Adrenal gland (tissue), 5 donors: ENCODE measurements at regions not wholly inside any gene's neighbourhood (a gene's known extent, or its start where the extent isn't known, plus 50 kb on each side); places are given as distances from the start of the nearest gene placed in this dataset.

Experiments used
- POLR2A ChIP-seq, 2 donors: fragments of 450-650 bp; IDR thresholded peaks; one replicate each; pipeline ENCODE4 v1.6.1; 2017; ENCODE audit warnings: antibody characterized with exemption in 2 of 2, mild to moderate bottlenecking in 2 of 2, moderate library complexity in 1 of 2
- TF ChIP-seq, protein P1 (sequence below), 6 experiments: fragments of 450-650 bp in 4 of 6; fragments of 200-600 bp in 2 of 6; sonication (generic) in 1 of 6; IDR thresholded peaks; 1 replicate in 5 of 6; 2 replicates in 1 of 6; pipeline versions ENCODE4 v1.5.1 to v1.8.0; 2016 to 2021; ENCODE audit warnings: antibody characterized with exemption in 6 of 6, mild to moderate bottlenecking in 2 of 6, moderate library complexity in 1 of 6
- donor health status: DM: no; HTN: no; CAD: no.

DNA sequence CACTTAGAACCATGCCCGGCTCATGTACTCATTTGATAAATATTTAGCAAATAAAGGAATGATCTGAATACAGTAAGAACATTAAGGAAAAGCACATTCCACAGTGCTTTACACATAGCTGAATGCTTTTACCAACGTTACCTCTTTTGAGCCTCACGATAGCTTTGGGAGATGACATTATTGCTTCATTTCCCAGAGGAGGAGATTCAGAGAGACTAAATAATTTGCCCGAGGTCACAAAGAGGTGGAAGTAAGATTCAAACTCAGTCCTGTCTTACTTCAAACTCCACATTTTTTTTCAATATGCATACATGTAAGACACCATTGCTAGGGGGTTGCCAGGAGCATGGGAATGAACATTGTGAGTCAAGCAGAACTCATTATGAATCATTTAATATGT, 538.5 kb downstream of the BCOR start:
- TF ChIP-seq, protein P1, sequence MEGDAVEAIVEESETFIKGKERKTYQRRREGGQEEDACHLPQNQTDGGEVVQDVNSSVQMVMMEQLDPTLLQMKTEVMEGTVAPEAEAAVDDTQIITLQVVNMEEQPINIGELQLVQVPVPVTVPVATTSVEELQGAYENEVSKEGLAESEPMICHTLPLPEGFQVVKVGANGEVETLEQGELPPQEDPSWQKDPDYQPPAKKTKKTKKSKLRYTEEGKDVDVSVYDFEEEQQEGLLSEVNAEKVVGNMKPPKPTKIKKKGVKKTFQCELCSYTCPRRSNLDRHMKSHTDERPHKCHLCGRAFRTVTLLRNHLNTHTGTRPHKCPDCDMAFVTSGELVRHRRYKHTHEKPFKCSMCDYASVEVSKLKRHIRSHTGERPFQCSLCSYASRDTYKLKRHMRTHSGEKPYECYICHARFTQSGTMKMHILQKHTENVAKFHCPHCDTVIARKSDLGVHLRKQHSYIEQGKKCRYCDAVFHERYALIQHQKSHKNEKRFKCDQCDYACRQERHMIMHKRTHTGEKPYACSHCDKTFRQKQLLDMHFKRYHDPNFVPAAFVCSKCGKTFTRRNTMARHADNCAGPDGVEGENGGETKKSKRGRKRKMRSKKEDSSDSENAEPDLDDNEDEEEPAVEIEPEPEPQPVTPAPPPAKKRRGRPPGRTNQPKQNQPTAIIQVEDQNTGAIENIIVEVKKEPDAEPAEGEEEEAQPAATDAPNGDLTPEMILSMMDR (IDR thresholded peaks at IDR 0.05), result no peak
- no peak for TF ChIP-seq POLR2A (IDR thresholded peaks at IDR 0.05)
